DND-41 (cell line): ENCODE measurements at regions not wholly inside any gene's neighbourhood (a gene's known extent, or its start where the extent isn't known, plus 50 kb on each side); places are given as distances from the start of the nearest gene placed in this dataset.

Experiments
- ATAC-seq: fragments of 200-7000 bp; cut with Tn5 transposase; 3 replicates; pipeline ENCODE4 v1.9.1; 2021; ENCODE audit warnings: low read depth; ENCODE audit not compliant: insufficient read depth
- DNase-seq: peaks from one replicate; pipeline ENCODE4 v3.0.0-alpha.2; 2020
- H2AFZ ChIP-seq: 2 replicates; pipeline ENCODE4 v1.6.0; 2012; ENCODE audit warnings: low read depth, low read length
- H3K27ac ChIP-seq: 2 replicates; pipeline ENCODE4 v1.5.1; 2012; ENCODE audit warnings: low read length, inconsistent platforms
- H3K27me3 ChIP-seq: fragments of 200-600 bp; sonication (generic); 2 replicates; pipeline ENCODE4 v1.6.0; 2012; ENCODE audit warnings: low read length, mild to moderate bottlenecking, inconsistent platforms; ENCODE audit not compliant: insufficient read depth, poor library complexity
- H3K36me3 ChIP-seq: 2 replicates; pipeline ENCODE4 v1.5.1; 2012; ENCODE audit warnings: low read length, inconsistent platforms; ENCODE audit not compliant: insufficient read depth
- H3K4me1 ChIP-seq: 2 replicates; pipeline ENCODE4 v1.5.1; 2012; ENCODE audit warnings: mild to moderate bottlenecking, low read length; ENCODE audit not compliant: insufficient read depth
- H3K4me2 ChIP-seq: 2 replicates; pipeline ENCODE4 v1.6.0; 2012; ENCODE audit warnings: mild to moderate bottlenecking, moderate library complexity, low read length, inconsistent platforms; ENCODE audit not compliant: insufficient read depth
- H3K4me3 ChIP-seq, 2 experiments: fragments of 200-600 bp in 1 of 2; shearing (Covaris generic) in 1 of 2; 2 replicates each; pipeline ENCODE4 v1.5.1; 2012 to 2016; ENCODE audit warnings: inconsistent platforms in 2 of 2, low read length in 2 of 2, mild to moderate bottlenecking in 2 of 2, low read depth in 1 of 2, moderate library complexity in 1 of 2
- H3K79me2 ChIP-seq: 2 replicates; pipeline ENCODE4 v1.6.0; 2012; ENCODE audit warnings: low read length, inconsistent platforms; ENCODE audit not compliant: insufficient read depth
- H3K9ac ChIP-seq: 2 replicates; pipeline ENCODE4 v1.6.0; 2012; ENCODE audit warnings: low read depth, mild to moderate bottlenecking, inconsistent platforms, low read length, moderate library complexity
- H3K9me3 ChIP-seq: 2 replicates; pipeline ENCODE4 v1.5.1; 2012; ENCODE audit warnings: low read length, moderate library complexity, mild to moderate bottlenecking, inconsistent platforms; ENCODE audit not compliant: insufficient read depth, severe bottlenecking
- H4K20me1 ChIP-seq: 2 replicates; pipeline ENCODE4 v1.6.0; 2012; ENCODE audit warnings: low read length; ENCODE audit not compliant: insufficient read depth
- EZH2 ChIP-seq: IDR thresholded peaks from 3 replicates; pipeline ENCODE4 v1.6.1; 2012; ENCODE audit warnings: borderline replicate concordance, low read depth, mild to moderate bottlenecking, moderate library complexity, low read length, inconsistent platforms; ENCODE audit not compliant: severe bottlenecking
- TF ChIP-seq, protein P1 (sequence below): IDR thresholded peaks from 2 replicates; pipeline ENCODE4 v1.5.1; 2012; ENCODE audit warnings: borderline replicate concordance, low read length, moderate library complexity, mild to moderate bottlenecking; ENCODE audit not compliant: poor library complexity, severe bottlenecking; ENCODE audit errors: extremely low read depth

DNA sequence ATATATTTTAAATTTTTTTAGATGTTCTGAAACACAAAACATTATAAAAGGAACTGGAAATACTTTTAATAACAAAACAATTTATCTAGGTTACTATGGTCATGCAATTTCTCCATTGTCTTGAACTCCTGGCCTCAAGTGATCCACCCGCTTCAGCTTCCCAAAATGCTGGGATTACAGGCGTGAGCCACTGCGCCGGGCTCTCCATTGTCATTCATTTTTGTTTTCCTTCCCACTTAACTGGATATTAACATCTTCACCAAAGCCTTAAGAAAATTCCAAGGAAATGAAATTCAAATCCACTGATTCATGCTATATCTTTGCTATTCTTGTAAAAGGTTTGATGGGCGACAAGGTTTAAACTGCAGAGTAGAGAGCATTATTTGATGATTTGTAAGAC lies 279.5 kb upstream of the PKN2 start:
- Histone ChIP-seq H3K27ac (no peak overlapping the region), H3K4me2 (no peak overlapping the region), H3K27me3 (no peaks in the 10 kb centered on the region), H4K20me1 (no peaks in the 10 kb centered on the region), H3K9ac (no peak overlapping the region), H3K36me3 (no peaks in the 10 kb centered on the region), H3K4me1 (no peaks in the 10 kb centered on the region), H3K79me2 (no peaks in the 10 kb centered on the region), H3K4me3 (no peak overlapping the region), H2AFZ (no peak overlapping the region), H3K9me3 (no peaks in the 10 kb centered on the region)
- ATAC-seq (no peak), DNase-seq (no peak)
- TF ChIP-seq, protein P1, sequence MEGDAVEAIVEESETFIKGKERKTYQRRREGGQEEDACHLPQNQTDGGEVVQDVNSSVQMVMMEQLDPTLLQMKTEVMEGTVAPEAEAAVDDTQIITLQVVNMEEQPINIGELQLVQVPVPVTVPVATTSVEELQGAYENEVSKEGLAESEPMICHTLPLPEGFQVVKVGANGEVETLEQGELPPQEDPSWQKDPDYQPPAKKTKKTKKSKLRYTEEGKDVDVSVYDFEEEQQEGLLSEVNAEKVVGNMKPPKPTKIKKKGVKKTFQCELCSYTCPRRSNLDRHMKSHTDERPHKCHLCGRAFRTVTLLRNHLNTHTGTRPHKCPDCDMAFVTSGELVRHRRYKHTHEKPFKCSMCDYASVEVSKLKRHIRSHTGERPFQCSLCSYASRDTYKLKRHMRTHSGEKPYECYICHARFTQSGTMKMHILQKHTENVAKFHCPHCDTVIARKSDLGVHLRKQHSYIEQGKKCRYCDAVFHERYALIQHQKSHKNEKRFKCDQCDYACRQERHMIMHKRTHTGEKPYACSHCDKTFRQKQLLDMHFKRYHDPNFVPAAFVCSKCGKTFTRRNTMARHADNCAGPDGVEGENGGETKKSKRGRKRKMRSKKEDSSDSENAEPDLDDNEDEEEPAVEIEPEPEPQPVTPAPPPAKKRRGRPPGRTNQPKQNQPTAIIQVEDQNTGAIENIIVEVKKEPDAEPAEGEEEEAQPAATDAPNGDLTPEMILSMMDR, result no peak
- no peak for TF ChIP-seq EZH2

DNA sequence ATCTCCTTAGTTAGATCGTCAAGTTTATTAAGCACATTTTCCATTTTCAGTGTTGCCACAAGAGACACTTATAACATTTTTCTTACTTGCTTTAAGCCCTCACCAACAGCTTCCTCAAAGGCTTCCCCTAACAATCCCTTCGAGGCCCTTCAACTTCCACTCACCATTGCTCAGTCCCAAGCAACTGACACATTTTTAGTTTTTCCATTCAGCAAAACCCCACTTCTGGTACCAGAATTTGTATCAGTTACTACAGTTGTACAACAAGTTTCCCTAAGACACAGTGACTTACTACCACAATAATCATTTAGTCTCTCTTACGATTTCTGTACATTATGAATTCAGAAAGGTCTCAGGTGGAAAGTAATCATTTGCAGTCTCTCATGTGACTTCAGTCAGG lies 276.8 kb upstream of the PKN2 start:
- no peaks in the 10 kb centered on the region for H4K20me1 ChIP-seq
- H3K9ac ChIP-seq, result no peak overlapping the region
- H3K4me1 ChIP-seq, result no peaks in the 10 kb centered on the region
- no peaks in the 10 kb centered on the region for H3K79me2 ChIP-seq
- H3K36me3 ChIP-seq, result no peaks in the 10 kb centered on the region
- H3K27ac ChIP-seq, result no peak overlapping the region
- H3K9me3 ChIP-seq, result no peaks in the 10 kb centered on the region
- H3K4me3 ChIP-seq, result no peak overlapping the region
- no peak overlapping the region for H2AFZ ChIP-seq
- H3K4me2 ChIP-seq, result no peak overlapping the region
- H3K27me3 ChIP-seq, result no peaks in the 10 kb centered on the region
- ATAC-seq (no peak), DNase-seq (no peak)
- TF ChIP-seq, protein P1, result no peak
- TF ChIP-seq EZH2, result no peak

DNA sequence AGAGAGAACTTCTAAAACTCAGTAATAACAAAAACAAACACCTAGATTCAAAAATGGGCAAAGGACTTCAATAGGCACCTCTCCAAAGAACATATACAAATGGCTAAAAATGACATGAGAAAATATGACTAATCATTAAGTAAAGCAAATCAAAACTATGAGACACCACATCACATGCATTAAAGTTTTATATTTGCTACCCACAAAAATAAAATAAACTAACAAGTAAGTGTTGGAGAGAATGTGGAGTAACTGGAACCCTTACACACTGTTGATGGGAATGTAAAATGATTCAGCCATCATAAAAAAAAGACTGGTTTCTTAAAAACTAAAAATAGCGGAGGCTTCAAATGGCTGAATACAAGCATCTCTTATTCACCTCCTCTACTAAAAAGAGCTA lies 262.1 kb upstream of the PKN2 start:
- ATAC-seq (no peak), DNase-seq (no peak)
- TF ChIP-seq, protein P1, result no peak
- no peak for TF ChIP-seq EZH2
- H3K27me3 ChIP-seq, result no peaks in the 10 kb centered on the region
- no peak overlapping the region for H3K4me2 ChIP-seq
- H3K9ac ChIP-seq, result no peak overlapping the region
- no peaks in the 10 kb centered on the region for H3K36me3 ChIP-seq
- H3K27ac ChIP-seq, result no peak overlapping the region
- no peak overlapping the region for H2AFZ ChIP-seq
- peaks cover 3% of the 10 kb centered on the region for H3K9me3 ChIP-seq
- no peaks in the 10 kb centered on the region for H4K20me1 ChIP-seq
- H3K4me3 ChIP-seq, result no peak overlapping the region
- H3K4me1 ChIP-seq, result no peaks in the 10 kb centered on the region
- H3K79me2 ChIP-seq, result no peaks in the 10 kb centered on the region

- TF ChIP-seq EZH2, result no peak
- TF ChIP-seq, protein P1, result no peak
Measured at GRCh38 chr1:88433556-88433955, 250.5 kb upstream of the PKN2 start.

More at GRCh38 chr1:88433556-88433955, 250.5 kb upstream of the PKN2 start:
- Histone ChIP-seq H3K27ac (no peak overlapping the region), H3K9ac (no peak overlapping the region), H2AFZ (no peak overlapping the region), H3K27me3 (no peaks in the 10 kb centered on the region), H4K20me1 (no peaks in the 10 kb centered on the region), H3K4me2 (no peak overlapping the region), H3K79me2 (no peaks in the 10 kb centered on the region), H3K36me3 (no peaks in the 10 kb centered on the region), H3K9me3 (no peaks in the 10 kb centered on the region), H3K4me1 (no peaks in the 10 kb centered on the region), H3K4me3 (no peak overlapping the region)
- DNase-seq (no peak), ATAC-seq (no peak)
